Fibroblast of mammary gland (primary cell): ENCODE measurements at regions not wholly inside any gene's neighbourhood (a gene's known extent, or its start where the extent isn't known, plus 50 kb on each side); places are given as distances from the start of the nearest gene placed in this dataset.

Experiments used
- DNase-seq: peaks from one replicate; pipeline ENCODE4 v3.0.0-alpha.2; 2010; ENCODE audit warnings: low read depth
- H3K4me3 ChIP-seq: 2 replicates; pipeline ENCODE4 v1.5.1; 2011; ENCODE audit warnings: low read depth, mild to moderate bottlenecking, low read length, moderate library complexity; ENCODE audit not compliant: control insufficient read depth
- CTCF ChIP-seq: conservative IDR thresholded peaks from 2 replicates; pipeline ENCODE4 v1.5.1; 2011; ENCODE audit warnings: low read depth, low read length, inconsistent platforms; ENCODE audit not compliant: control insufficient read depth, insufficient read depth

GRCh38 chr5:3049261-3049660 is 297.8 kb upstream of the IRX2 start:
- DNase-seq = no peak
- H3K4me3 ChIP-seq = no peak overlapping the region
- TF ChIP-seq CTCF = no peak

GRCh38 chr5:3047212-3047774 is 295.8 kb upstream of the IRX2 start:
- H3K4me3 ChIP-seq = no peak overlapping the region
- DNase-seq = no peak
- no peak for TF ChIP-seq CTCF

GRCh38 chr5:3043600-3043999 is 292.1 kb upstream of the IRX2 start:
- TF ChIP-seq CTCF = no peak
- no peak overlapping the region for H3K4me3 ChIP-seq
- no peak for DNase-seq

GRCh38 chr5:3041001-3041400 is 289.5 kb upstream of the IRX2 start:
- DNase-seq = no peak
- H3K4me3 ChIP-seq = no peak overlapping the region
- no peak for TF ChIP-seq CTCF

GRCh38 chr5:3036041-3036788 is 284.7 kb upstream of the IRX2 start:
- H3K4me3 ChIP-seq = no peak overlapping the region
- no peak for TF ChIP-seq CTCF
- DNase-seq = no peak

GRCh38 chr5:3035452-3035851 is 284.0 kb upstream of the IRX2 start:
- DNase-seq = no peak
- H3K4me3 ChIP-seq = no peak overlapping the region
- no peak for TF ChIP-seq CTCF

GRCh38 chr5:3034881-3035280 is 283.4 kb upstream of the IRX2 start:
- no peak overlapping the region for H3K4me3 ChIP-seq
- DNase-seq = no peak
- no peak for TF ChIP-seq CTCF
